Adrenal gland (tissue), 9 donors: ENCODE measurements at regions not wholly inside any gene's neighbourhood (a gene's known extent, or its start where the extent isn't known, plus 50 kb on each side); places are given as distances from the start of the nearest gene placed in this dataset.

Experiments
- DNase-seq, 7 donors: peaks; one replicate each; pipeline ENCODE4 v3.0.0-alpha.2; 2019 to 2020
- H3K27ac ChIP-seq, 5 donors: fragments of 200-600 bp; sonication (generic) in 4 of 5; 1 replicate in 3 of 5; 2 replicates in 2 of 5; pipeline versions ENCODE4 v1.5.1 to v1.8.0; 2016 to 2020; ENCODE audit warnings: mild to moderate bottlenecking in 1 of 5
- H3K27me3 ChIP-seq: fragments of 200-600 bp; 2 replicates; pipeline ENCODE4 v1.8.0; 2021
- H3K36me3 ChIP-seq, 2 donors: fragments of 200-600 bp; replicated peaks in 1 of 2; 1 replicate in 1 of 2; 2 replicates in 1 of 2; pipeline versions ENCODE4 v1.5.1 to v1.8.0; 2018 to 2022
- H3K4me1 ChIP-seq, 2 donors: fragments of 200-600 bp; replicated peaks in 1 of 2; 1 replicate in 1 of 2; 2 replicates in 1 of 2; pipeline versions ENCODE4 v1.5.1 to v1.8.0; 2018 to 2021
- H3K4me3 ChIP-seq, 4 donors: fragments of 200-600 bp; sonication (generic) in 3 of 4; one replicate each; pipeline ENCODE4 v1.5.1; 2016 to 2018
- H3K9me3 ChIP-seq, 3 donors: fragments of 200-600 bp; sonication (generic) in 1 of 3; replicated peaks in 1 of 3; 1 replicate in 2 of 3; 2 replicates in 1 of 3; pipeline versions ENCODE4 v1.5.1 to v1.8.0; 2016 to 2021
- POLR2A ChIP-seq, 2 donors: fragments of 450-650 bp; IDR thresholded peaks; one replicate each; pipeline ENCODE4 v1.6.1; 2017; ENCODE audit warnings: antibody characterized with exemption in 2 of 2, mild to moderate bottlenecking in 2 of 2, moderate library complexity in 1 of 2
- WGBS, 4 donors: extraction: QIAGEN DNeasy Blood & Tissue Kit in 2 of 4; methylation state at CpG; one replicate each; pipeline versions ENCODE4 v1.1.5 to v1.1.7; 2013 to 2017; 5-methylcytosine and 5-hydroxymethylcytosine counted together
- intact Hi-C, 2 donors: fragments of 100-400 bp; cut with DNase I; formaldehyde crosslinking; loops; one replicate each; pipeline versions ENCODE4 v1.14.1 to v1.15.0; 2022 to 2023
- TF ChIP-seq, protein P1 (sequence below), 6 experiments: fragments of 450-650 bp in 4 of 6; fragments of 200-600 bp in 2 of 6; sonication (generic) in 1 of 6; IDR thresholded peaks; 1 replicate in 5 of 6; 2 replicates in 1 of 6; pipeline versions ENCODE4 v1.5.1 to v1.8.0; 2016 to 2021; ENCODE audit warnings: antibody characterized with exemption in 6 of 6, mild to moderate bottlenecking in 2 of 6, moderate library complexity in 1 of 6
- donor health status: healthy with polysubstance abuse.
- donor health status: Bipolar disorder and iron deficiency.
- donor health status: DM: yes; HTN: yes; CAD: no.
- donor health status: DM: no; HTN: no; CAD: no.
- donor health status: DM: no; HTN: no; CAD: no.

DNA sequence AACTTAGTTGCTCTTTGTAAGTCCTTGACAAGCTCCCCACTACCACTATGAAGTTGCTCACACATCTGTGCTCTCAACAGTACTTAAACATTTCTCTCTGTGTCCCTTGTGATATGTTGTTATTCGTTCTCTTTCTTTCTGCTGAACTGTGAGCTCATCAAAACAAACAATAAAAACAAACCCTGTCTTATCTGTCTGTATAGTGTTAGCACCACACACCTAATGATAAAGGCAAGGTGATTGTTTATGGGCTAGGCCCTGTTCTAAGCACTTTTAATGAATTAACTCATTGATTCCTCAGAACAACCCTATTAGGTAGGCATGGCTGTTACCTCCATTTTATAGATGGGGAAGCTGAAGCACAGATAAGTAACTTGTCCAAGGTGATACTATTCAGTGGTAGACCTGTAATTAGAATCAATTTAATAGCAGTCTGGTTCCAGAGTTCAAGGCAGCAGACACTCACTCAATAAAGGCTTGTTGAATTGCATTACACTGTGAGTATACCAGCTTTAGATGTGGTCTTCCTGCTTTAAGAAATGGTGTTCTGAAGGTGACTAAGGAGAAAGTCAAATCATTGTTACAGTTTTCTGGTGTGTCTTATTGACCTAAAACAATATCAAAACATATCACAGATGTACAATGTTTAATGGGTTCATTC is 153.6 kb upstream of the ELL2 start:
- no peaks in the 10 kb centered on the region for H3K27me3 ChIP-seq
- TF ChIP-seq POLR2A (IDR thresholded peaks at IDR 0.05), result no peak
- TF ChIP-seq, protein P1, sequence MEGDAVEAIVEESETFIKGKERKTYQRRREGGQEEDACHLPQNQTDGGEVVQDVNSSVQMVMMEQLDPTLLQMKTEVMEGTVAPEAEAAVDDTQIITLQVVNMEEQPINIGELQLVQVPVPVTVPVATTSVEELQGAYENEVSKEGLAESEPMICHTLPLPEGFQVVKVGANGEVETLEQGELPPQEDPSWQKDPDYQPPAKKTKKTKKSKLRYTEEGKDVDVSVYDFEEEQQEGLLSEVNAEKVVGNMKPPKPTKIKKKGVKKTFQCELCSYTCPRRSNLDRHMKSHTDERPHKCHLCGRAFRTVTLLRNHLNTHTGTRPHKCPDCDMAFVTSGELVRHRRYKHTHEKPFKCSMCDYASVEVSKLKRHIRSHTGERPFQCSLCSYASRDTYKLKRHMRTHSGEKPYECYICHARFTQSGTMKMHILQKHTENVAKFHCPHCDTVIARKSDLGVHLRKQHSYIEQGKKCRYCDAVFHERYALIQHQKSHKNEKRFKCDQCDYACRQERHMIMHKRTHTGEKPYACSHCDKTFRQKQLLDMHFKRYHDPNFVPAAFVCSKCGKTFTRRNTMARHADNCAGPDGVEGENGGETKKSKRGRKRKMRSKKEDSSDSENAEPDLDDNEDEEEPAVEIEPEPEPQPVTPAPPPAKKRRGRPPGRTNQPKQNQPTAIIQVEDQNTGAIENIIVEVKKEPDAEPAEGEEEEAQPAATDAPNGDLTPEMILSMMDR (IDR thresholded peaks at IDR 0.05), result no peak
- no peaks in the 10 kb centered on the region for H3K36me3 ChIP-seq
- H3K9me3 ChIP-seq, result no peaks in the 10 kb centered on the region
- no peak overlapping the region for H3K27ac ChIP-seq
- no peak overlapping the region for H3K4me3 ChIP-seq
- 90 to 98% (median 91%) methylated on average over 1 of the region's 1 CpG for WGBS, 4 donors
- DNase-seq, result no peak
- intact Hi-C loops, result no loop called here
- no peaks in the 10 kb centered on the region for H3K4me1 ChIP-seq

DNA sequence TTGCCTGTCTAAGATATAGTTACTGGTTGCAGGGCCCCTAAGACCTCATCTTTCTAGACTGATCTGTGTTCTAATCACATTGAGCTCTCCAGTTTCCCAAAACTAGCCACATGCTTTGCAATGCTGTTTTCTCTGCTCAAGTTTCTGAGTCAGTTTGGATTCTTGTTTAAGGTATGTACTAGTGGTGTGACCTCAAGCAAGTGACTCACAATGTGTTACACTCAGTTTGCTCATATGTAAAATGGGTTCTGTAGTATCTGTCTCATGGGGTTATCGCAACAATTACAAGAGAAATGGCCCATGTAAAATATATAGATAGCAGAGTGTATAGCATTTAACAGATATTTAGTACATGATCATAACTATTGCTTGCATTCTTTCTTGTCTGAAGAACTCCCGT is 153.1 kb upstream of the ELL2 start:
- H3K27me3 ChIP-seq, result no peaks in the 10 kb centered on the region
- intact Hi-C loops, result no loop called here
- no peak overlapping the region for H3K4me3 ChIP-seq
- H3K9me3 ChIP-seq, result no peaks in the 10 kb centered on the region
- DNase-seq, result no peak
- H3K4me1 ChIP-seq, result no peaks in the 10 kb centered on the region
- H3K36me3 ChIP-seq, result no peaks in the 10 kb centered on the region
- no peak overlapping the region for H3K27ac ChIP-seq
- no peak for TF ChIP-seq POLR2A (IDR thresholded peaks at IDR 0.05)
- TF ChIP-seq, protein P1 (IDR thresholded peaks at IDR 0.05), result no peak
- 85 to 90% (median 87%) methylated on average over 2 of the region's 2 CpGs for WGBS, 4 donors

DNA sequence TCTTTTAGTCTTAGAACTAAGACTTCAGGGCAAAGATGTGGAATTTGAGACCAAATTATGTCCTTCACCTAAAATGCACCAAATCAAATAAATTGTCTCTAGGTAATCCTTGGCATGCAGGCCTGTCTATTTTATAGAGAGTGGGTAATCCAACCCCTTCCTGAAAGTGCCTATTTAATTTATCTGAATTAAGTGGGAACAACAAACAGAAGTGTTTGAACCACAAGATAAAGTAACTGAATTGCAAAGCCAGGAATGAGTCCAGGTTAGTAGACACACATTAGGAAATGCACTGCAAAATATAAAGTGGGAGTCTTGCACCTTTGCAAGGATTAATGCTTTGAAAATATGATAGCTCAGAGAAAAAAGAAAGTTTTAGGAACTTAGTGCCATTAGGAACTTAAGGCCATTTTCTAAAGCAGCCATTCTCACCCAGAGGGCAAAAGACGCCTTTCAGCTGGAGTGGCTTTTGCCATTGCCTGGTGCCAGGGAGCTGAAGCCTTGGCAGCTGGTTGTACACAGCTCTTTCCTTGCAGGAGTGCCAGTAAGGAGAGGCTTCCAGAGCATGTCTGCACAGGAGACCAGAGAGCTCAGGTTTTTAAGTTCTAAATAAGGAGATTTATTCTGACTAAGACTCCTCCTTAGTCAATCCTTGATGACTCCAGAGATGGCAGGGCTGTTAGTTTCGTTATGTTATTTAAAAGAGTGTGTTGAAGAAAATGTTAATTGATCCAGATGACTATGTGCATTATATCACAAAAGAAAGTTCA is 151.7 kb upstream of the ELL2 start:
- intact Hi-C loops, result no loop called here
- Histone ChIP-seq H3K4me1 (no peaks in the 10 kb centered on the region), H3K36me3 (no peaks in the 10 kb centered on the region), H3K9me3 (no peaks in the 10 kb centered on the region), H3K4me3 (no peak overlapping the region), H3K27ac (no peak overlapping the region), H3K27me3 (no peaks in the 10 kb centered on the region)
- no peak for DNase-seq
- WGBS, 4 donors, result 60 to 77% (median 67%) methylated on average over 2 of the region's 2 CpGs
- no peak for TF ChIP-seq POLR2A (IDR thresholded peaks at IDR 0.05)
- TF ChIP-seq, protein P1 (IDR thresholded peaks at IDR 0.05), result no peak

DNA sequence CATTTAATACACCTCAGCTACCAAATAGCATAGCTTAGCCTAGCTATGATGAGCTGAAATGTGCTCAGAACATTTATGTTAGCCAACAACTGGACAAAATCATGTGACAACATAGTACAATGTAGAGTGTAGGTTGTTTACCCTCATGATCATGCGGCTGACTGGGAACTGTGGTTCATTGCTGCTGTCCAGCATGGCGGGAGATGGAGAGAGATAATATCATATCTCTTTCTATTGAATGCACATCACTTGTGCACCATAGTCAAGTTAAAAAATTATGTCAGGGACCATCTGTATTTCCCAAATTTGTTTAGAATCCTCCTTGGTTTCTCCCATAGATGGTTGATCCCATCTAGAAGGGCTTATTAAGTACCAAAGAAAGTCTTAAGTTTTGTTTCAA is 151.1 kb upstream of the ELL2 start:
- H3K36me3 ChIP-seq, result no peaks in the 10 kb centered on the region
- TF ChIP-seq POLR2A (IDR thresholded peaks at IDR 0.05), result no peak
- TF ChIP-seq, protein P1 (IDR thresholded peaks at IDR 0.05), result no peak
- no peaks in the 10 kb centered on the region for H3K4me1 ChIP-seq
- no peak overlapping the region for H3K27ac ChIP-seq
- no peak overlapping the region for H3K4me3 ChIP-seq
- intact Hi-C loops, result no loop called here
- 84 to 95% (median 93%) methylated on average over 2 of the region's 2 CpGs for WGBS, 4 donors
- no peak for DNase-seq
- no peaks in the 10 kb centered on the region for H3K27me3 ChIP-seq
- no peaks in the 10 kb centered on the region for H3K9me3 ChIP-seq
